ENCODE measurements at regions not wholly inside any gene's neighbourhood (a gene's known extent, or its start where the extent isn't known, plus 50 kb on each side); places are given as distances from the start of the nearest gene placed in this dataset.

DNA sequence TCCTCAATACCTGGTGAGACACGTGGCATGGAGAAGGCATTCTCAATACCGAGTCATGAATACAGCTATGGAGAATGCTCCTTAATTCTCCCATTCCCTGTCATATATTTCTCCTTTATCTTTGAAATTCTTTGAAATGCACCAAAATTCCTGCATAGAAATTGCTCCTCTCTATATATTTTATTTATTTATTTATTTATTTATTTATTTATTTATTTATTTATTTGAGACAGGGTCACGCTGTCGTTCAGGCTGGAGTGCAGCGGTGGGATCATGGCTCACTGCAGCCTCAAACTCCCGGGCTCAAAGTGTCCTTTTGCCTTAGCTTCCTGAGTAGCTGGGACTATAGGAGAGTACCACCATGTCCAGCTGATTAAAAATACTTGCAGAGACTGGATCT, 190.3 kb upstream of the MAF start:
- no peak for DNase-seq (ENCODE audit: low spot score)

DNA sequence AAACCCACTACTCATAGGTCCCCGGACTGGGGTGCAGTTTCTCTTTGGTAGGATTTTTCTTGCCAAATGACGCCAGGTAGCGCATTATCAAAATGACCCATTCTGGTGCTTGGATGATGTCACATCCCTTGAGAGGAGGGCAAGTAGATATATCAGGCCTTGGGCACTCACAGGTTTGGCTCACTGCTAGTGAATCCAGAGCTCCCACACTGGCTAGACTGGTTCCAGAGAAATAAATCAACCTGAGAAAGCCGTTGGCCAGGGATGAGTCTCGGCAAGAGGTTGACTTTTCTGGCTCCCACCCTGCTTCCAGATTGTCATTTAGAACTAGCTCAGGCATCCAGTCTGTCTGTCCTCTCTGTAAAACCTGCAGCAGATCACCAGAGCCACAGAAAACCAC, 188.4 kb upstream of the MAF start:
- no peak for DNase-seq (ENCODE audit: low spot score)

DNA sequence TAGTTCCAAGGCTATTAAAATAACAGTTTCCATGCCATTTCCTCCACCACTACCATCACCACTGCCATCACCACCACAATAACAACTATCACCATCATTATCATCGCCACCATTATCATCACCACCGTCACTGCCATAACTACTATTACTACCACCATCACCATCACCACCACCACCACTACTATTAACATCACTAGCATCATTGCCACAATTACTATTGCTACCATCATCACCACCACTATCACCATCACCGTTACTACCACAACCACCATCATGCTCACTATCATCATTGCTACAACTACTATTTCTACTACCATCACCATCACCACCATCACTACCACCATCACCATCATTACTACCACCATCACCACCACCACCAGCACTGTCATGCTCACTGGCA, 185.9 kb upstream of the MAF start:
- DNase-seq (ENCODE audit: low spot score) = no peak

DNA sequence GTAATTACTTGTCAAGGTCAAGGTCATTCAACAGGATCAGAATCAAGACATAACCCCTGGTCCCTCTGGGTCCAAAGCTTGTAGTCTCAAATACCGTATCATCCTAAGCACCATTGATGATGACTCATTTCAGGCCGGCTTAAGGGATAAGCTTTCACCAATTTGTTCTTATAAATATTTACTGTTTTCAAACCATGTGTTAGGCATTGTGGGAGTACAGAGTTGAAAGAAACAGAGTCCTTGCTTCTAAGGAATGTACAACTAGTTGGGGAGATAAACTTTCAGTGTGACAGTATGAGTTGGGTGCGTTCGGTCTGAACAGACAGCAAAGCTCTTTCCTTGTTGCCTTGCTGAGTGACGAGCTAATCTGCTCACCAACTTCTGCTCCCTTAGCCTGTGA, 183.5 kb upstream of the MAF start:
- DNase-seq (ENCODE audit: low spot score) = no peak

DNA sequence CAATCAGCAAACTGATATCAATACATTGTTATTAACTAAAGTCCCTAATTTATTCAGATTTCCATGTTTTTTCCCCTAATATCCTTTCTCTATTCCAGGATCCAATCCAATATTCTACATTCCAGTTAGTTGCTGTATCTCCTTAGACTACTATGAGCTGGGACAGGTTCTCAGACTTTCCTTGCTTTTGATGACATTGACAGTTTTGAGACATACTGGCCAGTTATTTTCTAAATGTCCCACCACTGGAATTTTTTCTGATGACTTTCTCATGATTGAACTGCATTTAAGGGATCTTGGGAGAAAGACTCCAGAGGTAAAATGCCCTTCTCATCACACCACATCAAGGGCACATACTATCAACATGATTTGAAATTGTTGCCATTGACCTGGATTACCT, 177.1 kb upstream of the MAF start:
- DNase-seq (ENCODE audit: low spot score) = no peak

DNA sequence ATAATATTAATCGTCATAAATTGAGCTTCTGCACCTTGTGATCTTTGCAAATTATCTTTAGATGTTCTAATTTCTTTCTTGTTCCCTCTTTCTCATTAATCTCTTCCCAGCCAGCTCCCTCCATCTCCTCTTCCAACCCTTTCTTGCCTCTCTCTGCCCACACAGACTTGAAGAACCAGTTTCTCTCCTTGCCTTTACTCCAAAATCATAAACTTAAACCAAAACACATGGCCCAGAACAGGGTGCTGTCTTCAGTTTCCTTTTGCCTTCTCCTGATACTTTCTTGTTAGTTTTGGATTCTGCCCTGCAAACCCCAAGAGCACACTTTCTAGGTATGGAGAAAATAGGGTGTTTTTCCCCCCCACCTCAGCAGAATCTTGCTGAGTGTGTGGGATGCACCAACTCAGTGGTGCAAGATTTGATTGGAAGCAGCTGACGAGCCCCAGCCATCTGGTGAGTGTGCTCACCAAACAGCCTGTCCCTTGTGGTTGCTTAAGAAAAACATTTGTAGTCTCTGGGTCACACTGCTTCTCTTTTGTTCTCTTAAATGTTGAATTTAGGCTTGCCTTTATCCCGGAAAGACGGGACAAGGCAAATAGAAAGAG, 175.8 kb upstream of the MAF start:
- peak; percentile 55 for DNase-seq (ENCODE audit: low spot score)

DNA sequence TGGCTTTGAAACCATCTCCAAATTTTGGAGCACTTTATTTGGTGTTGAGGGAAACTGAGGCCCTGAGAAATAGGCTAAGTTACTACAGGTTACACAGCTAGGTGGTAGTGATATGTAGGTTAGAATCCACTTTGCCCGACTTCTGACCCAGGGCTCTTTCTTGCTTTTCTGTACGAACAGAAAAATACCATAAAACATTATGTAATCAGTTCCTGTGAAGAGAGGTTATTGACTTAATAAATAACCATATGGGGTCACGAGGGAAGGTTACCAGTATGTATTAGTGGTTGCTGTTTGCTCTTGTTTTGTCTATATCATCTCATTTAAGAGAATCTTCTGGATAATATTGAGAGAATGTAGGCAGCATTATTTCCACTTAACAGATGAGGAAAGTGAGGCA, 172.2 kb upstream of the MAF start:
- DNase-seq (ENCODE audit: low spot score) = no peak

DNA sequence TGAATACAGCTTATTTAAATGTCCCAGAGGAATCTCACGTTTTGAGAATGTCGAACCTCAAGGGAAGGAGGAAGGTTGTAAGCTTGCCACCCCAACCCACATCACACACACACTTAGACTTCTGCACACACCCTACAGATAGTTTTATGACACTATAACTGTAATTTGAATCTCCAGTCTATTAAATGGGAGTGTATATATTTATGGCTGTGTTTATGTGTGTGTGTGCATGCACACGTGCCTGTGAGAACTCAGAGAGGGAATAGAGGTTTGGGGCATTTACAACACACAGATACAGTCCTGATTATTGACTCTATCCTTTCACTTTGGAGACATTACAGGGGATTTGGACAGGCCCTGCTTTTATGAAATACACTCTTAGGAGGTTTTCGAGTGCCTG, 171.5 kb upstream of the MAF start:
- no peak for DNase-seq (ENCODE audit: low spot score)

DNA sequence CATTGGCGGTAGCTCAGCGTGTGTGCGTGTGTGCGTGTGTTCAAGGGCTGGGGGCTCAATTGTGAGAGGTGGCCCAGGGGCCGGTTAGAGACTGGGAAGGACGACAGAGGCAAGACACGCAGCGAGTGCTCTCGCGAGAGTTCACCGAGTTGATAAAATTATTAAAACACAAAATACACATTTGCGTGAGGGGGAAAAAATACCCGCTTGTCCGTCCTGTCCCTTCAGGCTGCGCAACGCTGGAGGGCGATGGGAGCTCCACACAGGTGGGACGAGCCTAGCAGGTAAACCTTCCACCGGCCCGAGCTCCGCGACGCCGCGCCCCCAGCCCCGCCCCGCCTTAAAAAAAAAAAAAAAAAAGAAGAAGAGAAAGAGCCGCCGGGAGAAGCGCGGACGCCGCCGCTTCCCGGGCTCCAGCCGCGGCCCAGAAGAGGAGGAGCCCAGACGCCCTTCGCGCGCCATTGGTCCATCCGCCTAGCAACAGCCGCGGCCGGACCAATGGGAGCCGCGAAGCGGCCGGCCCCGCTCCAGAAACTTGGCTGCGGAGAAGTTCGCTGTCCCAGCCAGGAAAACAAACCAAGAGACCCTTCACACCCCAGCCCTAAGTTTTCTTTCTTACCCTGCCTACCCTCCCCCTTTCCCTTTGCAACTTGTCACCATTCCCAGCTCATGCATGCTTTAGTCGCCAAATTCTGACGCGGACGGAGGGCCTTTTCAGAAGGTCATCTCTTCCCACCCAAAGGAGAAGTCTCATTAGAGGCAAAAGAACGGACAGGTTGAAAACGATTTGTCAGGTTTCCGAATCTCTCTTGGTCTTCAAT, 169.9 kb upstream of the MAF start:
- peak; percentile 98 for DNase-seq (ENCODE audit: low spot score)

DNA sequence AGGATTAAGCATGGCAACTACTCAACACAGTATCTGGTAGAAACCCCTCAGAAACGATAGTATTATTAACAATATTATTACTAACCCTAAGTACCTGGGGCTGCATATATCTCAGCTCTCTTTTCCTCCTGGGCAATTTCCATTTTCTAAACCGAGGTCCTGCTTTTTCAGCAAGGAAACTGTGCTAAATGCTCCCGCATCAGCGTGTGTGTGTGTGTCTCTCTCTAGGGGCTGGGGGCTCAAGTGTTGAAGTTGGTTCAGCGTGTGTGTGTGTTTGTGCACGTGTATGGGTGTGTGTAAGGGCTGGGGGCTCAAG, 169.3 kb upstream of the MAF start:
- DNase-seq (ENCODE audit: low spot score) = no peak

DNA sequence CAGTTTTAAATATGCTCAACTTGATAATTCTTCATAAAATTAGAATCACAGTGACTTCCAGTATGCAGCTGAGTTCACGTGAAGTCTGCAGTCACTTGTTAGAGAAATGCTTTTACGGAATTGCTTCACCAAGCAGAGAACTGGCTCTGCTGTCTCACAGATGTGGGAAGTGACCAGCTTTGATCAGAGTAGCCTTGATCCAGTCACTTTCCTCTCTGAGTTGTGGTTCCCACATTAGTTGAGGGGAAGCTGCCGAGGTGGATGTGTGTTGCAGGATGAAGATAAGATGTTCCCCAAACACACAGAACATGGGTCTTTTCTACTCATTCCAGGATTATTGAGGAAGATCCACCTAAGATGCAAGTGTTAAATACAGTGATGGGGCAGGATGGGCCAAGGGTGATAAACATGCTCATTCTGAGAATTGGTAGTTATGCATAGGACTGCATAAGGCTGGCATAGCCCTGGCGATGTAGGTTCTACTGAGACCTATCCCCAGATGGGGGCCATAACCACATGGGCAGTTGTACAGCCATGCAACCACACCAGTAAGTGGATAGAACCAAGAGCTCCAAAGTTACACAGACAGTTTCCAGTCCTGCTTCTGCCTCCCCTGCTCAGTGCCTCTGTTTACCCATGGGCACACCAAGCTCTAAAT, 168.9 kb upstream of the MAF start:
- DNase-seq (ENCODE audit: low spot score) = no peak

DNA sequence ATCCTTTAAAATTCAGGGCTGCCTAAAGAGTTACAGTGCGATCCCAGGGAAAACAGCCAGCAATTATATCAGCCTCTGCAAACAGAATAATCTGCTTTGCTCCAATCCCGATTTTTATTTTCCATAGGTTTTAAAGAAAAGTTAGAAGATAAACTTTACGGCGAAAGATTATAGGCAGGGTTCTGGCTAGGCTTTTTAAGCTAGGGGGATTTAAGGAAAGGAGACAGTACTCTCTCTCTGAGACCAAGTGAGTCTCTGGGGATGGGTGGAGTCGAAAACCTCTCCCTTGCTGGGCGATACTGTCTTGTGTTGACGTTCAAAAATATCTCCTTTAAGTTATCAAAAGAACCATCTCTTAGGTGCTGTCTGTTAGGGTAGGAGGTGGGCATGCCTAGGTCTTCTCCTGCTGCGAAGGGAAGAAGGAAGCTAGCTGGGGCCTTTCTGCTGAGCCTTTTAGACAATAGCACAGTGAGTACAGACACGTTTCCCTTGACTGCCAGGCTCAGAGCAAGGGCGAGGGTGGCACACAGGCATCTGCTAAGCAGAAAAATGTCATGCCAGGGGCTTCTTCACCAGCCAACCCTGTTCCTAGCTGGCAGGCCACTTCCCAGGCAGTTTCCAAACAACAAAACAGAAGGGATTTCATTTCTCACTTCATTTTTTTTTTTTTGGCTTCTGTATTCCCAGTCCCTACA, 167.9 kb upstream of the MAF start:
- DNase-seq (ENCODE audit: low spot score) = peak; percentile 12

DNA sequence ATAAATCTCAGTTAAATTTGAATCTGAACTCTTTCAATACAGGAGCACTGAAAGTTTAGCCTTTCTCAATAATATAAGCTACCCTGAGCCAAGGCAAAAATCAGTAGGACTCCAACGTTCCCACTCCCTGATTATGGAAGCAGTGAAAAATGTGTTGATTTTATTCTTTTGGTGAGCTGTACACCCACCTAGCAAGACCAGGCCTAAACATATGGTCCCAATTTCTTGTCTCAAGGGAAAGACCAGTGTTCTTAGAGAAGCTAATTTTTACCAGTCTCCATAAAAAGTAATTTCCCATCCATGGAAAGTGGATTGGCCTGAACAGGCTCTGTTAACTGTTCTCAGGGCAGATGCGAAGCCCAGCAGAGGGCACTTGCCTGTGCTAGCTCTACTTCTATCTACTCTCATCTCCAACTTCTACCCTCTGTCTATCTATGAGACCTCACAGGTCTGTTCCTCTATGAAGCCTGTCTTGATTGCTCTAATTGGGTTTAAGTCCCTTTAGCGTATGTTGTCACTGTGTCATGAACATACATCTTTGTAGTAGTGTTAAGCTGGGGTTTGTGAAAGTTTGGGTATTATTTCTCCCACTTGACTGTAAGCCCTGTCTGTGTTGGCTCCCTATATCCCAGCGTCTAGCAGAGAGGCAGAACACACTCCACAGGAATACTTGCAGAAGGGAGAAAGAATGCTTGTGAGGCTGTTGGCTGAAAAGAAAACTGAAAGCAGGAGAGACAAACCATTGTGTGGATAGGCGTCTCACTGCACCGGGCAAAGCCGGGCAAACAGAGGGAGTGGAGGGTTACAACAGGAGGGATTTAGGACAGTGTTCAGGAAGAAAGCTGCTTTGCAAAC, 167.1 kb upstream of the MAF start:
- DNase-seq (ENCODE audit: low spot score) = peak; percentile 47

DNA sequence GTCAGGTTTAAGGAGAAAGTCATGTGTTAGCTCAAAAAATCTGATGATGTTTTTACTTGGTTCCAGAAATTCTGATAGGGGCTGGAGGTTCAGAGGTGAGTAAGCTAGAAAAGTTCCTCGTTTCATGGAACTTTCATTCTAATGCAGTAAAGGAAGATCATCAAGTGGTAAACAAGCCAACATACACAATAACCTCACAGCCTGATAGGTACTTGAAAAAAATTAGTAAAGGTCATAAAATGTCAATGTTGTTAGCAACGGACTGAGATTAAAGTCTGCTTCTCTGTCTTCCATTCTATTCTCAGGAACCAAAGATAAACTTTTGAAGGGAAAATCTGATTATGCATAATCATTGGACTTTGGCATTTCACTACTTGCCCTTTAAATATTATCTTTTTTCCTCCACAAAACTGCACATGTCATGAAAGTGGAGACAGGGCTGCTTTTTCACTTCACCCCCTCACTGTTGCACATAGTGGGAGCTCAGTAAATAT, 165.4 kb upstream of the MAF start:
- no peak for DNase-seq (ENCODE audit: low spot score)

DNA sequence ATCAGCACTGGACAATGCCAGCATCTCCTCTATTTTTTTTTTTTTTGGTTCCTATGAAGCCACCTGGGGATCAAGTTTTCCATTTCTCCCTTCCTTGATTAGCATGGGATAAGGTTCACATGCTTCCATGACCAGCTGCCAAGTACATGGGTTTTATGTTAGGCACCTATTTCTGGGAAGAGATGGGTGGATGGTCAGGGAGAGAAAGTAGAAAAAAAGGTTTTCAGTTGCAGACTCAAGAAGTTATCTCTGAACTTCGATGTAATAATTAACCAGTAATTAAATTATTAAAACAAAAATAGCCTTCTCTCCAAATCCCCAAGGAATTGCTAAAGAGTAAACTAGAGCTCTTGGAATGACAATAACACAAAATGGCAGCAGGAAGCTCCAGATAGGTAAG, 164.9 kb upstream of the MAF start:
- DNase-seq (ENCODE audit: low spot score) = no peak

DNA sequence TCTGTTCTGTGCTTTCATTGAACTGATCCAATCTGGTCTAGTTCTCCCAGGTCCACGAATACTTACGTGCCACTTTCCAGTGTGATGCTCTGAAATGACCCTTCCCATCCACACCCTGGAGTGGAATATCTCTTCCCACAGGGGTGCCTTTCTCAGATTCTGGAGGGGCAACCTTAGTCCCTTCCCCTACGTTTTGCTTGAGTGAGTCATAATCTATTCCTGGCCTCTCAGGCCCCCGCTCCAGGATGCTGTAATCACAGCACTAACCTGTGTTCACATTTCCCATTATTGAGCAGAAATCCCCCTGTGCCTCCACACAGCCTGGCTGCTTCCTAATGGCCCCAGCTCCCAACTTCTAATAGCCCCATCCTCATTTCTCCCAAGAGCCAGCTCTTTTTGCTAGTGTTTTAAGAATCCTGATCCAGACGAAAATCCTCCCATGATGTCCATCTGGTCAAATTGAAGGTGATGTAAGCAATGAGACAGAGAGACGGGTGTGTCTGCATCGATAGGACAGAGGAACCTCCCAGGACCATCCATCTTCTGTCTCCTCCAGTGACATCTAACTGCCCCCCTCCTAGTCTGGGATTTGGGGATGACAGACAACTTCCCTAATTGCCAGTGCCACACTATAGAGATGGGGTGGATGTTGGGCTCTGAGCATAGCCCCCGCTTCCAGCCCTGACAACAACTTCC, 164.0 kb upstream of the MAF start:
- no peak for DNase-seq (ENCODE audit: low spot score)

DNA sequence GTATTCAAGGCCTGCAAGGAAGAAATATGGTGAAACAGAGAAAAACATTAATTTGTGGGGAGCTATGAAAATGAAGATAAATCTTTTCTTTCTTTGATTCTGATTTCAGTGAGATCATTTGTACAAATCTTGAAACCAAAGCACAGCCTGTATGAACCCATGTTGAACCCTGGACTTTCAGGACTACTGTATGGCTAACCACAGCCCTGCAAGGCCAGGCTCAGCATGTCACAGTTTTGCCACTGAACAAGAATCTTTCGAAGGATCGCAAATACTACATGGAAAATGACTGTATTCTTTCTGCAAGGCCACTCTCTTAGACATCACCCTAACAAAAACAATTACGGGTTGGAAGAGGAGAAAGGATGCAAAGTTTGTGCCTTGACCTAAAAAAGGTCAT, 161.7 kb upstream of the MAF start:
- DNase-seq (ENCODE audit: low spot score) = no peak

DNA sequence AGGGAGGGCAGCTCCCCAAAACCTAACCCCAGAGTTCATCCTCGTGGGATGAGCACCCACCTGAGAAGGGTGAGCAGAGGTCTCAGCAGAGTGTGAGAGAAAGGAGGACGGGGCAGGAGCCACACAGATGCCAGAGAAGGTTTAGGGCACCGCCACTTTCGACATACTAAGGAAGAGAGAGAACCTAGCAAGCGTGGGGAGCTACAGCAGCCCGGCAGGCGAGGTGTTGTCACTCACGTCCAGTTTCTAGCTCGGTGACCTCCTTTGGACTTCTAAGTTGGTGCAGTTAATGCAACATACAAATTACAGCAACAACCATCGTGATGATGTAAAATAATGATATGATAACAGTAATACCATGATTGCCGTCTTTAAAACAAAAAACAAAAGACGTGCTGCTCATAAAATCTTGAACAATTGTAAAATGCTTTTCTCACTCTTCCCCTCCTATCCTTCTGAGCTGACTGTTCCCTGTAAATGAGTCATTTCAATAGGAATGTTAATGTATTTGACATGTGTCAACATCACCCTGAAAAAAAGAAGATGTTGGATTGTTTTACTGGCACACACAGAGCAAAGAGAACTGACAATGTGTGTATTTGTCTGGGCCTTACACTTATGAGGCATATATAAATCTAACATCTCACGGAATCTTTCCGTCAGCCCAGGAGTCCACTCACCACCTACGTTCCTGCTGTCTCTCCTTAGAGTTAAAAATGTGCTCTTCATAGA, 158.2 kb upstream of the MAF start:
- no peak for DNase-seq (ENCODE audit: low spot score)

DNA sequence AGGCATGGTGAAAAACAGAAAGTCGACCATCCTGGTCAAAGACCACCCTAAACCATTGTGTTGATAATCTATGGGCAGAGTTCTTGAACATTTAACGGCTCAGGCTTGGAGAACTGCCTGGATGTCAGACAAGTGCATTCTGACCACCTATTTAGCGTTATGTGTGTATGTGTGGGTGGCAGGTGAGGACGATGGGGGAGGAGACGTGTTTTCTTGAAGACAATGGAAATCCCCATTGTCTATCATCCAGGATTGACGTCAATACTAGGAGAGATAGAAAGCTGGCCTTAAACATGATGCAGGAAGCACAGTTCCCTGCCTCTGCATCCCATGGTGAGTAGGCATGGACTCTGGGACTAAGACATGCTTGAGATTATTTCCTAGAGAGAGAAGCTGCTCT, 157.4 kb upstream of the MAF start:
- no peak for DNase-seq (ENCODE audit: low spot score)

DNA sequence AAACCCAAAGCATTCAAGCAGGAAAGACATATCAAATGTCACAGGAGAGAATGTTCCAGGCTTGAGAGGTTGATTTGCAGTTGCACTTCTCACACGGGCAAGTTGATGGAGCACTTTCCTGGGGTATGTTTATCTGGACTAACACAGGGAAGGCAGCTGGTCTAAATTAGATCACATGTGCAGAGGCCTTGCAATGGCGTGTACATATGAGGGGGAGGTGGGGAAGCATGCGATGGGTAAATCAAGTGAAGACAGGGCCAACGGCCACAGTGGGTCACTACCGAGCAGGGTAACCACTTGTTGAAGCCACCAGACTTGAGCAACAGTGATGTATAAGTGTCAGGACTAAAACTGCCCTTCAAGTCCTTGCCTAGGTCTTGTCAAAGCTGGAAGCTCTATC, 156.6 kb upstream of the MAF start:
- DNase-seq (ENCODE audit: low spot score) = no peak

DNA sequence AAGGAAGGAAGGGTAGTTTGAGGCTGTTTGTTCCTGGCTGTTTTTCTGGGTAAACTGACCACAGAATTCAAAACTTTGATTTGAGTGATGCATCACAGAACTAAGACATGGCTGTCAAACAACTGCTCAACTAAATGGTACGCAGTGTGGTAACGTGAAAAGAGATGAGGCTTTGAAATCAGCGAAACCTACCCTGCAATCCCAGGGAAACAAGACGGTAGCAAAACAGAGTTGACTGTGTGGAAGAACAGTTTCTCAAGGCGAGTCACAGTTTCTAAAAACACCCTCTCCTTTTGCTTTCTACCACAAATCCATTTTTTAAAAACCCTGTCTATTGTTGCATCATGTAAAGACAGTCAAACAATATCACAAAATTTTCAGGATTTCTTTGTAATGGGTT, 156.0 kb upstream of the MAF start:
- DNase-seq (ENCODE audit: low spot score) = no peak

Measured in AG20443 (cell line).